Inferior parietal cortex (tissue), 1 donor: ENCODE measurements at regions not wholly inside any gene's neighbourhood (a gene's known extent, or its start where the extent isn't known, plus 50 kb on each side); places are given as distances from the start of the nearest gene placed in this dataset.

ENCODE experiments used
- DNase-seq: peaks from one replicate; pipeline ENCODE4 v3.0.0-alpha.2; 2016; ENCODE audit errors: extremely low spot score

GRCh38 chr13:63578796-63579195 is 2163.1 kb upstream of the PCDH20 start:
- DNase-seq: no peak

- DNase-seq: no peak
These were observed 2151.4 kb upstream of the PCDH20 start for GRCh38 chr13:63567031-63567430.

DNA sequence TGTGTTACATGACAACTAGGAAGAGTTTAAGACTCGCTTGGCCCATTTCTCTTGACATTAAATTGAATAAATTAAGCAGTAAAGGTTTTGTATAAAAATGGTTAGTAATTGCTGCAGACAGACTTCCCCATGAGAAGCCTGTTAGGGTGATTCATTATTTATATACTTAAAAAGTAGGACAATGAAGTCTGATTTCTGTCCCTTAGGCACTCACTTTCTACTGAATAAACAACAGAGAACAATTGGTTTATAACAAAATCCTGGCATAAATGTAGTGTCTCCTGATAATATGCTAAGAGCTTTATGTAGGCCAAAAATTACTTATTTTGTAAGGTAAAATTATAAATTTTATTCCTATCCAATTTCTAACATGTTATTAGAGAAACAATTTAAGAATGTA is 2138.5 kb upstream of the PCDH20 start:
- no peak for DNase-seq

DNA sequence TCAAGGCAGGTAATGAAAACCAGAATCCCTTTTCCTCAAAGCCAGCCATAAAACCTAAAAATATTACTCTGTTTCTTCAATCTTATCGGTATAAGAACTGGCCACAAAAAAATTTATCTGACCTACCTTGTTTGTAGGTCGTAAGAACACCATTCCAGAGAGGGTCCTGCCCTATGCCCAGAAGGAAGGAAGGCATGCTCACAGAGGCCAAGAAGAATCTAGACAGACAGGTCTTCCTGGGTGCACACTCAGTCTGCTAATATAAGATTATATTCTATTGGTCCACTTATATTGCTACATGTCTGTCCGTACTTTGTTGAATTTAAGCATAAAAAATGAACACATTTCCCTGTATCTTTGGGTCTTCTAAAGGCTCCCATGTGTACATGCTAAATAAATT is 2136.1 kb upstream of the PCDH20 start:
- no peak for DNase-seq

GRCh38 chr13:63546524-63546923 is 2130.9 kb upstream of the PCDH20 start:
- no peak for DNase-seq

- no peak for DNase-seq
These were observed 2127.1 kb upstream of the PCDH20 start for GRCh38 chr13:63542770-63543169.

GRCh38 chr13:63541336-63541735 is 2125.7 kb upstream of the PCDH20 start:
- no peak for DNase-seq

- DNase-seq: no peak
These were observed 2124.4 kb upstream of the PCDH20 start for GRCh38 chr13:63540061-63540460.

DNA sequence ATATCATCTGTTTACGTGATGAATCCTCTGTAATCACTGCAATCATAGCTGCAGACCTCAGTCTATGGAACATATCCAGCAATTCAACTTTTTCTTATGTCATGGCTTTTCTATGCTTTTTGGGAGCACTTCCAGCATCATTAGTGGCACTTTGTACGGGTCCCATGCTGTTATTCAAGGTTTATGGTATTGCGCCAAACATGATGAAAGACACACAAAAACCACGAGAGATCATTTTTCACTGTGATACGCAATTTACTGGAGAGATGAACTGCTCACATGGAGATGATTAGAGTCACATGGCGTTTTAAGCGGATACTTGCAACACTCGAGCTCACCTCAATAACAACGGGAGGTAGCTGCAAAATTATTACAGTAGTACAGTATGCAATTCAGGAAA is 2101.7 kb upstream of the PCDH20 start:
- DNase-seq: no peak

- no peak for DNase-seq
These were observed 2100.5 kb upstream of the PCDH20 start for GRCh38 chr13:63516124-63516523.

GRCh38 chr13:63514886-63515285 is 2099.2 kb upstream of the PCDH20 start:
- no peak for DNase-seq

DNA sequence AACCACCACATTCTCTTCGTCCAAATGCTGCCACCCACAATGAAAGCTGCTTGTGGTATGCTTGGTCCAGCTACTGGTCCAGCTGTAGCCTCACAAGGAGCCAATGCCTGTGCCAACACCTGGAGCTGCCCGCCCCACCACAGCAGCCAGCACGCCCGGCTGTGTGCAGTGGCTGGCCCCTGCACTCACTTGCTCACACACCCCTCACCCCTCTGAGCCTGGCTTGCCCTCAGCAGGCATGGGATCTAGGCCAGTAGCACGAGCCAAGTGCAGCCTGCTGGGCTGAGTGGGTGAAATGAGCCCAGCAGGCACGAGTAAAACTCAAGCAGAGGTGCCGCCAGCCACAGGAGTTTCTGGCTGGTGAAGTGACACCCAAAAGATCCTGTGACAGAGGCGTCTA is 2096.4 kb upstream of the PCDH20 start:
- no peak for DNase-seq

GRCh38 chr13:63501702-63502101 is 2086.1 kb upstream of the PCDH20 start:
- no peak for DNase-seq

DNA sequence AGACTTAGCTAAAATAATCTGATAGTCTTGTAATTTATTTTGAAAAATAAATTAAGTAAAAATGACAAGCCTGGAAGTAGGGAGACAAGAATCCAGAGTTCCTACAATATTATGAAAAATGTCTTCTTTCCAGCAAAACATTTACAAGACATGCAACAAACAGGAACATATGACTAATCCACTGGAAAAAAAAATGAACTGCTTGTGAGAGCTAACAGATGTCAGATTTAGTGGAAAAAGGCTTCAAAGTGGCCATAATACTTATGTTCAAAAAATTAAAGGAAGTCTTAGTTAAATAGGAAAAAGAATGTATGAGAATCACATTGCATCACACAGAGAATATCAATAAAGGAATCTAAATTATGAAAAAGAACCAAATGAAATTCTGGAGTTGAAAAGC is 2082.0 kb upstream of the PCDH20 start:
- no peak for DNase-seq

- DNase-seq: no peak
These were observed 2077.0 kb upstream of the PCDH20 start for GRCh38 chr13:63492604-63493003.

DNA sequence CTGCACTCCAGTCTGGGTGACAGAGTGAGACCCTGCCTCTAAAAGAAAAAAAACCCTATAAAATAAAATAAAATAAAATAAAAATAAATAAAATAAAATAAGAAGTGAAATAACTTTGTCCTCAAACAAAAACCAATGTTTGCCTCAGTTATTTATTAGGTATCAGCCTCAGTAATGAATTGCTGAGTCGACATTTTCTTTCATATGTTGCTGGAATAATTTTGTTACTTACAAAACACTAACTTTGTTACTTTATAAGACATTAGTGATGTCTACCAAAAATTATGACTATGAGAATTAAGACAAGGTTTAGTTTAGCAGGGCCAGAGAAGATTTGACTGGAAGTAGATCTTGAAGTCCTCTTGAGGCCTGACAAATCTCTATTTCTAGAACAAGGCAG is 2074.5 kb upstream of the PCDH20 start:
- DNase-seq: no peak

DNA sequence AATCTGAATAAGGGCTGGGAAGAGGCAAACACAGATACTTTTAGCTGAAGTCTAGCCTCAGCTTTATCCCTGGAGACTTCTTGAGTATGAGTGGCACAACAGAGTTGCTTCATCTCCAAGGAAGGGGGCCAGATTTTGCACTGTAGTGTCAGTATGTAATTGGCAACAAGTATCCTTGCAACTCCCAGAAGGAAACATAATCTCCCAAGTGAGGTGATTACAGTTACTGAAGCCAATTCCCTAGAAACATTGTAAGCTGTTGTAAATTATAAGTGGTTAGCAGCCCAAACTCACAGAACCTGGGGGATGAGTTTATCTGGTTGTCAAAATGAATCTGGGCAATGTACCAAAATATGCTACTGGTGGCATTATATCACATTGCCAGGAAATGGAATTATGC is 2065.7 kb upstream of the PCDH20 start:
- DNase-seq: no peak

DNA sequence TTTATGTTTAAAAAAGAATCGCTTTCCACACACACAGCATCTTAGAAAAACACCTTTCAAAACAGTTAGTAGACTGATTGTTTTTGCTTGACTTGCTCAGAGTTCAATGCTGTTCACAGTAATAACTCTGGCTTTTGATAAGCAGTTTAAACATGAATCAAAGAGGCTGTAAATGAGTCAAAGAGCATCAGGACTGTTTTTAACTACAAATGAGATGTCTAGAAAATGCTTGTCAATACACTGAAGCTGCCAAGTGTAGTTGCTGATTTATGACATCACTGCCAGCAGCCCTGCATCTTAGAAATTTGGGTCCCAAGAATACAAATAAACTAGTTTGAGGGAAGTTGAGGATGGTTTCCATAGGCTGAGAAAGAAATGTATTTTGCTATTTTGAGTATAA is 2057.1 kb upstream of the PCDH20 start:
- DNase-seq: no peak

DNA sequence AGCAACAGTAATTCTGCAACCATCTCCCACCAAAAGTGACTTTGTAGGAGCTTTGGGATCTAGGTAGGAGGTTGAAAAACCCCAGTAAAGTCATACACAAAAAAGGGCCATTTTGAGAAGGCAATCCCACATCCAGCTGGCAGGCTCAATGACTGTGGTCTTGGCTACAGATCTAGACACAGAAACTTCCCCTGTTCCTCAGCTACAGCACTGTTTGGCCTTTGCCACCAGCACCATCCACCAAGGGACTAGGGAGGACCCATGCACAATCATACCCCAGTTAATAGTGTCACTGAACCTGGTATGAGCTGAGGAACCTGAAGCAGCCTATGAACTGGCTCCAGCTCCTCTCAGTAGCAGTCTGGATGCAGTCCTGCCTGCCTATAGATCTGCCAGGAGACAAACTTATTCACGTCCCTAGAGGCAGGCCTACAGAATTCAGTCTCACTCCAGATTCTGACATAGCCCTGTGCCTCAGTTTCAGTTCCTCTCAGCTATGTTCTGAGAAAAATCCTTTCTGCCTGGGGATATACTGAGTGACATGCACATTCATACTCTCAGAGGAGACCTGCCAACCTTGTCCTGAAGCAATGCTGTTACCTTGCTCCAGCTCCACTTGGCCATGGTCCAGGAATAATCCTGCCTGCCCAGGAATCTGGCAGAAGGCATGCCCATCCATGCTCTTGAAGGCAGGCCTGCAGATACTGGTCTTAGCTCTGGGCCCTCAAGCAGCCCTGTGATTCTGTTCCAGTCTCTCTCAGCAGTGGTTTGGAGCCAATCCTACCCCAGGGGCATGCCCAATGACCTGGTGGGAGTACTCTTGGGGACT is 2048.3 kb upstream of the PCDH20 start:
- no peak for DNase-seq

DNA sequence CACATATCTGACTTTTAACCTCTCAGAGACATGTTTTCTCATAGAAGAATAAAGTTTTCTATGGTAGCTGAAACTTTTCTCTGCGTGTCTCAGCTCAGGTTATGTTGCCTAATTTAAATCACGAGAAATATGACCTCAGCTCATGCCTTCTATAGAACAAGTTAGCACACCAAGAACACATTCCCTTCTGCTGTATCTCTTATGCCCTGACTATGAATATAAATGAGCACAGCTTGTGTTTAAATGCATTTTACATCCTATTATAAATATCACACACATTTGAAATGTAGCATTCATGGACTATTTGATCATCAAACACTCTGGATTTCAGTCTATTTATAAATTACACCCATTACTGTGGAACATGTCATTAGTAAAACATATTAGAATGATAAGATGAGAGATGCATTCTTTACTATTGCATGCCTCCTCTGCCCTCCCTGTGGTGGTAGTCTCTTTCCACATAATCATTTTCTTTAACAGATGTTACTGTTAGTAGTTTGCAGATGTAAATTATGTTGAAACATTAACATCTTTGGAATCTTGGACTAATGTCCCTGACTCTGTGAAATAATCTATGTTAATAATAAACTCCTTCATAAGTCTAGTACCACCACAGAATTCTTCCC is 2044.9 kb upstream of the PCDH20 start:
- no peak for DNase-seq

DNA sequence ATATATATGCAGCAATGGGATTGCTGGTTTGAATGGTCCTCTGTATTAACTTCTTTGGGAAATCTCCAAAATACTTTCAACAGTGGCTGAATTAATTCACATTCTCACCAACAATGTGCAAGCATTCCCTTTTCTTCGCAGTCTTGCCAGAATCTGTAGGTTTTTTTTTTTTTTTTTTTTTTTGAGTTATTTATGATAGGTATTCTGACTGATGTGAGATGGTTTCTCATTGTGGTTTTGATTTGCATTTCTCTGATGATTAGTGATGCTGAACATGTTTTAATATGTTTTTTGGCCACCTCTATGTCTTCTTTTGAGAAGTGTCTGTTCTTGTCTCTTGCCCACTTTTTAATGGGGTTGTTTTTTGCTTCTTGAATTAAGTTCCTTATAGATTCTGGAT is 2041.5 kb upstream of the PCDH20 start:
- no peak for DNase-seq

- DNase-seq: no peak
These were observed 2040.3 kb upstream of the PCDH20 start for GRCh38 chr13:63455938-63456337.

DNA sequence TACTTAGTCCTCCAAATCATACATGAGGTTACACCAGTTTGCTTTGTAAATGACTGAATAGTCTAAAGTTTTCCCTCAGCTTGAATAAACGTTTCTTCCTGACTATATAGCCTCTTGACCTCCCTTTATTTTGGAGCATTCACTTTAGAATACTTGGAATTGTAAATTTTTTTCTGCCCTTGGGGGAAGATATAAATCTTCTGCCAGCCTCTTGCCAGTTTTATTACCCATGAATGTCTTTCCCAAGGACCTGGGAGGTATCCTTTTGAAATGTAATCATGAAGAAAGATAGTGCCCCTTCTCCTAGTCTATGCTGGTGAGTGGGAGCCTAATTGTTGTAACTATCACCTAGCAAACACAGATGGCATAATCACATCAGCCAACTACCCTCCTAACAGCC is 2033.9 kb upstream of the PCDH20 start:
- DNase-seq: no peak

DNA sequence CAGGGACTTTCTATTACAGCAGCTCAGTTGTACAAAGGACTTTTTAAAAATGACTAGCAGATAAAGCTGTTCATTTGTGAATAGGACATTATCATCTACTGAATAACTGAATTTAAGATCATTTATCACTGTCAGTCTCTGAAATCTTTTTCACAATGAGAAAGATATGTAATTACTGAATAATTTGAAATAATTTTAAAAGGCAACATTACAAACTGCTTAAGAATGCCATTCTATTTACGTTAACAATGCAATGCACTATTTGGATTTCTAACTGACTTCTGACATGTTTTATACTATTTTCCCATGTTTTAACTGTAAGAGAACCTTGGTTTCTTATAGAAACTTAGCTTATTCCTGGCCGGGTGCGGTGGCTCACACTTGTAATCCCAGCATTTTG is 2033.0 kb upstream of the PCDH20 start:
- DNase-seq: no peak
